ENCODE measurements at regions not wholly inside any gene's neighbourhood (a gene's known extent, or its start where the extent isn't known, plus 50 kb on each side); places are given as distances from the start of the nearest gene placed in this dataset.

DNA sequence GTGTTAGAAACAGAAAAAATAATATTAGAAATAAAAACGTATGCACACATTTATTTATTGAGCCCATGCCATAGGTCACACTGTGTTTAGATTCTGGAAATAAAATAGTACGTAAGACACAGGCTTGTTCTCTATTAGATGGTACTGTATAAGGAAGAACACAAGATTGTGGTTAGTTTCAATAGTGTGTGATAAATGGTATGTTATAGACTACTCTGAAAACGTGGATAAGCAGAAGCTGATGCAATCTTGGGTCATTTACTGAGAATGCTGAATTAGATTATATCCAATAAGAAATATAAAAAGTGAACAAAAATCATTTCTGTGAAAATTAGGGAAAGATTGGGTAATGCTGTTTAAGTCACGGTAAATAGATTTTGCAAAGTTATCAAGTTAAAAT, 1456.4 kb upstream of the ACO1 start:
- POLR2A ChIA-PET, result no interaction called here
- H3K4me3 ChIP-seq (replicated peaks in 1 of 3; ENCODE audit: insufficient read depth in 1 of 3, low read depth in 1 of 3, low read length in 3 of 3), result no peak overlapping the region
- intact Hi-C loops (cut with micrococcal nuclease), result no loop called here
- dilution Hi-C loops (cut with MboI; ENCODE audit: extremely low pct_ligation_motif_present, low sequenced_read_pairs), result no loop called here
- peaks cover 3% of the 10 kb centered on the region for H3K9me3 ChIP-seq (replicated peaks; ENCODE audit: control insufficient read depth, insufficient read depth, low read length)
- no TSS peak for BruUV-seq (replicated peaks)
- H3K36me3 ChIP-seq (ENCODE audit: control insufficient read depth in 2 of 2, extremely low read depth in 1 of 2, insufficient read depth in 2 of 2, low read length in 2 of 2), result no peaks in the 10 kb centered on the region
- no peaks in the 10 kb centered on the region for H3K27me3 ChIP-seq (ENCODE audit: control insufficient read depth in 2 of 2, insufficient read depth in 2 of 2, low read length in 2 of 2)
- DNase-seq (ENCODE audit: low read depth, low spot score) (no peak), FAIRE-seq (no peak)
- no peak overlapping the region for H3K9ac ChIP-seq (replicated peaks; ENCODE audit: extremely low read depth, insufficient read depth, low read length)
- H3K9me1 ChIP-seq (replicated peaks; ENCODE audit: control insufficient read depth, extremely low read depth, insufficient read depth, low read length), result no peaks in the 10 kb centered on the region
- no peak overlapping the region for H3K27ac ChIP-seq (ENCODE audit: insufficient read depth, low read depth, low read length)
- H3K79me2 ChIP-seq (ENCODE audit: control insufficient read depth, insufficient read depth, low read length), result no peaks in the 10 kb centered on the region
- no peaks in the 10 kb centered on the region for H4K20me1 ChIP-seq (replicated peaks; ENCODE audit: control insufficient read depth, extremely low read depth, insufficient read depth, low read length)
- H3K4me2 ChIP-seq (ENCODE audit: insufficient read depth, low read length), result no peak overlapping the region
- CTCF ChIA-PET, result no interaction called here
- no peak for TF ChIP-seq JUN (IDR thresholded peaks at IDR 0.05; ENCODE audit: borderline replicate concordance, insufficient read depth, insufficient read length, low read depth)
- no peak for TF ChIP-seq GATA2 (IDR thresholded peaks at IDR 0.05; ENCODE audit: insufficient read depth, insufficient read length, low read depth, low read length)
- TF ChIP-seq POLR2A (IDR thresholded peaks at IDR 0.05; ENCODE audit: low read depth, low read length), result no peak
- TF ChIP-seq MYC (IDR thresholded peaks at IDR 0.05; ENCODE audit: low read depth, low read length), result no peak
- TF ChIP-seq EZH2 (IDR thresholded peaks at IDR 0.05; ENCODE audit: borderline replicate concordance, low read depth, low read length, severe bottlenecking), result no peak
- TF ChIP-seq, protein P1, sequence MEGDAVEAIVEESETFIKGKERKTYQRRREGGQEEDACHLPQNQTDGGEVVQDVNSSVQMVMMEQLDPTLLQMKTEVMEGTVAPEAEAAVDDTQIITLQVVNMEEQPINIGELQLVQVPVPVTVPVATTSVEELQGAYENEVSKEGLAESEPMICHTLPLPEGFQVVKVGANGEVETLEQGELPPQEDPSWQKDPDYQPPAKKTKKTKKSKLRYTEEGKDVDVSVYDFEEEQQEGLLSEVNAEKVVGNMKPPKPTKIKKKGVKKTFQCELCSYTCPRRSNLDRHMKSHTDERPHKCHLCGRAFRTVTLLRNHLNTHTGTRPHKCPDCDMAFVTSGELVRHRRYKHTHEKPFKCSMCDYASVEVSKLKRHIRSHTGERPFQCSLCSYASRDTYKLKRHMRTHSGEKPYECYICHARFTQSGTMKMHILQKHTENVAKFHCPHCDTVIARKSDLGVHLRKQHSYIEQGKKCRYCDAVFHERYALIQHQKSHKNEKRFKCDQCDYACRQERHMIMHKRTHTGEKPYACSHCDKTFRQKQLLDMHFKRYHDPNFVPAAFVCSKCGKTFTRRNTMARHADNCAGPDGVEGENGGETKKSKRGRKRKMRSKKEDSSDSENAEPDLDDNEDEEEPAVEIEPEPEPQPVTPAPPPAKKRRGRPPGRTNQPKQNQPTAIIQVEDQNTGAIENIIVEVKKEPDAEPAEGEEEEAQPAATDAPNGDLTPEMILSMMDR (IDR thresholded peaks at IDR 0.05; ENCODE audit: extremely low read depth in 1 of 2, insufficient read depth in 1 of 2, low read depth in 1 of 2, low read length in 2 of 2), result no peak
- TF ChIP-seq, protein P2, sequence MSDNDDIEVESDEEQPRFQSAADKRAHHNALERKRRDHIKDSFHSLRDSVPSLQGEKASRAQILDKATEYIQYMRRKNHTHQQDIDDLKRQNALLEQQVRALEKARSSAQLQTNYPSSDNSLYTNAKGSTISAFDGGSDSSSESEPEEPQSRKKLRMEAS (IDR thresholded peaks at IDR 0.05; ENCODE audit: insufficient read depth, insufficient read length), result no peak
- no peak for TF ChIP-seq FOS (IDR thresholded peaks at IDR 0.05; ENCODE audit: borderline replicate concordance, insufficient read depth, low read length)
- no peak for TF ChIP-seq POLR2AphosphoS5 (IDR thresholded peaks at IDR 0.05; ENCODE audit: insufficient read depth, low read depth, low read length)
- H2AFZ ChIP-seq (ENCODE audit: low read depth, low read length), result no peak overlapping the region
- no peaks in the 10 kb centered on the region for H3K4me1 ChIP-seq (ENCODE audit: control insufficient read depth, extremely low read depth, insufficient read depth, low read length)
